RWPE2 (cell line): ENCODE measurements at regions not wholly inside any gene's neighbourhood (a gene's known extent, or its start where the extent isn't known, plus 50 kb on each side); places are given as distances from the start of the nearest gene placed in this dataset.
"Not testable (repeated sequence)": the region's sequence is repeated elsewhere in the genome, so short reads cannot be mapped to it uniquely, and the experiment has no call there.

Experiments
- ATAC-seq: fragments of 200-7000 bp; cut with Tn5 transposase; 3 replicates; pipeline ENCODE4 v1.9.1; 2021; ENCODE audit warnings: low read depth
- DNase-seq: peaks from one replicate; pipeline ENCODE4 v3.0.0-alpha.2; 2020; ENCODE audit warnings: low spot score
- H3K27ac ChIP-seq: fragments of 450-650 bp; 2 replicates; pipeline ENCODE4 v1.5.1; 2017; ENCODE audit warnings: mild to moderate bottlenecking; ENCODE audit not compliant: poor library complexity, severe bottlenecking
- H3K27me3 ChIP-seq: fragments of 250-450 bp; sonication (Bioruptor Pico); 2 replicates; pipeline ENCODE4 v1.5.1; 2021; ENCODE audit warnings: mild to moderate bottlenecking, moderate library complexity; ENCODE audit not compliant: insufficient read depth, poor library complexity, severe bottlenecking
- H3K36me3 ChIP-seq: fragments of 250-450 bp; sonication (Bioruptor Pico); 2 replicates; pipeline ENCODE4 v1.5.1; 2020; ENCODE audit warnings: low read depth, mild to moderate bottlenecking, moderate library complexity
- H3K4me1 ChIP-seq: fragments of 250-450 bp; sonication (Bioruptor Pico); 2 replicates; pipeline ENCODE4 v1.5.1; 2021; ENCODE audit warnings: mild to moderate bottlenecking, moderate library complexity; ENCODE audit not compliant: insufficient read depth, poor library complexity, severe bottlenecking
- H3K4me3 ChIP-seq: fragments of 250-450 bp; sonication (Bioruptor Pico); 2 replicates; pipeline ENCODE4 v1.5.1; 2021; ENCODE audit warnings: mild to moderate bottlenecking, moderate library complexity; ENCODE audit not compliant: severe bottlenecking
- H3K9me3 ChIP-seq: fragments of 250-450 bp; sonication (Bioruptor Pico); 2 replicates; pipeline ENCODE4 v1.5.1; 2021; ENCODE audit warnings: mild to moderate bottlenecking, moderate library complexity; ENCODE audit not compliant: severe bottlenecking
- TF ChIP-seq, protein P1 (sequence below): fragments of 450-650 bp; IDR thresholded peaks from one replicate; pipeline ENCODE4 v1.5.1; 2017; ENCODE audit warnings: mild to moderate bottlenecking, moderate library complexity; ENCODE audit not compliant: poor library complexity, severe bottlenecking

DNA sequence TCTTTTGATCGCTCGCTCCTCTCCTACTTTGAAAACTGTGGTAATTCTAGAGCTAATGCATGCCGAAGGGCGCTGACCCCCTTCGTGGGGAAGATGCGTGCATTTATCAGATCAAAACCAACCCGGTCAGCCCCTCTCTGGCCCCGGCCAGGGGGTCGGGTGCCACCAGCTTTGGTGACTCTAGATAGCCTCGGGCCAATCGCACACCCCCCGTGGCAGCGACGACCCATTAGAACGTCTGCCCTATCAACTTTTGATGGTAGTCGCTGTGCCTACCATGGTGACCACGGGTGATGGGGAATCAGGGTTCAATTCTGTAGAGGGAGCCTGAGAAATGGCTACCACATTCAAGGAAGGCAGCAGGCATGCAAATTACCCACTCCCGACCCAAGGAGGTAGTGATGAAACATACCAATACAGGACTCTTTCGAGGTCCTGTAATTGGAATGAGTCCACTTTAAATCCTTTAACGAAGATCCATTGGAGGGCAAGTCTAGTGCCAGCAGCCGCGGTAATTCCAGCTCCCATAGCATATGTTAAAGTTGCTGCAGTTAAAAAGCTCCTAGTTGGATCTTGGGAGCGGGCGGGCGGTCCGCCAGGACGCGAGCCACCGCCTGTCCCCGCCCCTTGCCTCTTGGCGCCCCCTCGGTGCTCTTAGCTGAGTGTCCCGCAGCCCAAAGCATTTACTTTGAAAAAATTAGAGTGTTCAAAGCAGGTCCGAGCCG lies 3898.2 kb upstream of the OR11H1 start:
- peaks cover 20% of the 10 kb centered on the region for H3K9me3 ChIP-seq

DNA sequence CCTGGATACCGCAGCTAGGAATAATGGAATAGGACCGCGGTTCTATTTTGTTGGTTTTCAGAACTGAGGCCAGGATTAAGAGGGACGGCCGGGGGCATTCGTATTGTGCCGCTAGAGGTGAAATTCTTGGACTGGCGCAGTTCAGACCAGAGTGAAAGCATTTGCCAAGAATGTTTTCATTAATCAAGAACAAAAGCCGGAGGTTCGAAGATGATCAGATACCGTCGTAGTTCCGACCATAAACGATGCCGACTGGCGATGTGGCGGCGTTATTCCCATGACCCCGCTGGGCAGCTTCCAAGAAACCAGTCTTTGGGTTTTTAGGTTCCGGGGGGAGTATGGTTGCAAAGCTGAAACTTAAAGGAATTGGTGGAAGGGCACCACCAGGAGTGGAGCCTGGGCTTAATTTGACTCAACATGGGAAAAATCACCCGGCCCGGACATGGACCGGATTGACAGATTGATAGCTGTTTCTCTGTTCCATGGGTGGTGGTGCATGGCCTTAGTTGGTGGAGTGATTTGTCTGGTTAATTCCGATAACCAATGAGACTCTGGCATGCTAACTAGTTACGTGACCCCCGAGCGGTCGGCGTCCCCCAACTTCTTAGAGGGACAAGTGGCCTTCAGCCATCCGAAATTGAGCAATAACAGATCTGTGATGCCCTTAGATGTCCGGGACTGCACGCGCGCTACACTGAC lies 3897.5 kb upstream of the OR11H1 start:
- ATAC-seq: not testable (repeated sequence)
- peaks cover 20% of the 10 kb centered on the region for H3K9me3 ChIP-seq
- peak; percentile 64 for DNase-seq

More for the DNA sequence above, 3898.2 kb upstream of the OR11H1 start:
- TF ChIP-seq, protein P1, sequence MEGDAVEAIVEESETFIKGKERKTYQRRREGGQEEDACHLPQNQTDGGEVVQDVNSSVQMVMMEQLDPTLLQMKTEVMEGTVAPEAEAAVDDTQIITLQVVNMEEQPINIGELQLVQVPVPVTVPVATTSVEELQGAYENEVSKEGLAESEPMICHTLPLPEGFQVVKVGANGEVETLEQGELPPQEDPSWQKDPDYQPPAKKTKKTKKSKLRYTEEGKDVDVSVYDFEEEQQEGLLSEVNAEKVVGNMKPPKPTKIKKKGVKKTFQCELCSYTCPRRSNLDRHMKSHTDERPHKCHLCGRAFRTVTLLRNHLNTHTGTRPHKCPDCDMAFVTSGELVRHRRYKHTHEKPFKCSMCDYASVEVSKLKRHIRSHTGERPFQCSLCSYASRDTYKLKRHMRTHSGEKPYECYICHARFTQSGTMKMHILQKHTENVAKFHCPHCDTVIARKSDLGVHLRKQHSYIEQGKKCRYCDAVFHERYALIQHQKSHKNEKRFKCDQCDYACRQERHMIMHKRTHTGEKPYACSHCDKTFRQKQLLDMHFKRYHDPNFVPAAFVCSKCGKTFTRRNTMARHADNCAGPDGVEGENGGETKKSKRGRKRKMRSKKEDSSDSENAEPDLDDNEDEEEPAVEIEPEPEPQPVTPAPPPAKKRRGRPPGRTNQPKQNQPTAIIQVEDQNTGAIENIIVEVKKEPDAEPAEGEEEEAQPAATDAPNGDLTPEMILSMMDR: no peak
- no peaks in the 10 kb centered on the region for H3K36me3 ChIP-seq
- peak; percentile 61 for DNase-seq
- no peaks in the 10 kb centered on the region for H3K27me3 ChIP-seq
- H3K4me3 ChIP-seq: no peak overlapping the region
- ATAC-seq: no peak
- no peak overlapping the region for H3K27ac ChIP-seq
- no peaks in the 10 kb centered on the region for H3K4me1 ChIP-seq

More for the DNA sequence above, 3897.5 kb upstream of the OR11H1 start:
- not testable (repeated sequence) for H3K27me3 ChIP-seq, H3K4me1 ChIP-seq, H3K36me3 ChIP-seq, H3K27ac ChIP-seq, H3K4me3 ChIP-seq
